ENCODE measurements at regions not wholly inside any gene's neighbourhood (a gene's known extent, or its start where the extent isn't known, plus 50 kb on each side); places are given as distances from the start of the nearest gene placed in this dataset.
"Not testable (repeated sequence)": the region's sequence is repeated elsewhere in the genome, so short reads cannot be mapped to it uniquely, and the experiment has no call there.

GRCh38 chr5:159682623-159683022, 233.7 kb upstream of the ADRA1B start:
- no peak overlapping the region for H3K4me3 ChIP-seq (ENCODE audit: low read depth, low read length)
- DNase-seq (ENCODE audit: low read depth, low spot score) = no peak
- in situ Hi-C loops (cut with HindIII; ENCODE audit: low sequenced_read_pairs) = no loop called here
- TF ChIP-seq, protein P1, sequence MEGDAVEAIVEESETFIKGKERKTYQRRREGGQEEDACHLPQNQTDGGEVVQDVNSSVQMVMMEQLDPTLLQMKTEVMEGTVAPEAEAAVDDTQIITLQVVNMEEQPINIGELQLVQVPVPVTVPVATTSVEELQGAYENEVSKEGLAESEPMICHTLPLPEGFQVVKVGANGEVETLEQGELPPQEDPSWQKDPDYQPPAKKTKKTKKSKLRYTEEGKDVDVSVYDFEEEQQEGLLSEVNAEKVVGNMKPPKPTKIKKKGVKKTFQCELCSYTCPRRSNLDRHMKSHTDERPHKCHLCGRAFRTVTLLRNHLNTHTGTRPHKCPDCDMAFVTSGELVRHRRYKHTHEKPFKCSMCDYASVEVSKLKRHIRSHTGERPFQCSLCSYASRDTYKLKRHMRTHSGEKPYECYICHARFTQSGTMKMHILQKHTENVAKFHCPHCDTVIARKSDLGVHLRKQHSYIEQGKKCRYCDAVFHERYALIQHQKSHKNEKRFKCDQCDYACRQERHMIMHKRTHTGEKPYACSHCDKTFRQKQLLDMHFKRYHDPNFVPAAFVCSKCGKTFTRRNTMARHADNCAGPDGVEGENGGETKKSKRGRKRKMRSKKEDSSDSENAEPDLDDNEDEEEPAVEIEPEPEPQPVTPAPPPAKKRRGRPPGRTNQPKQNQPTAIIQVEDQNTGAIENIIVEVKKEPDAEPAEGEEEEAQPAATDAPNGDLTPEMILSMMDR (IDR thresholded peaks at IDR 0.05; ENCODE audit: low read depth, low read length) = no peak

- in situ Hi-C loops (cut with HindIII; ENCODE audit: low sequenced_read_pairs); H3K4me3 ChIP-seq (ENCODE audit: low read depth, low read length); DNase-seq (ENCODE audit: low read depth, low spot score): not testable (repeated sequence)
Observed at GRCh38 chr5:159687892-159688291, 228.4 kb upstream of the ADRA1B start.

DNA sequence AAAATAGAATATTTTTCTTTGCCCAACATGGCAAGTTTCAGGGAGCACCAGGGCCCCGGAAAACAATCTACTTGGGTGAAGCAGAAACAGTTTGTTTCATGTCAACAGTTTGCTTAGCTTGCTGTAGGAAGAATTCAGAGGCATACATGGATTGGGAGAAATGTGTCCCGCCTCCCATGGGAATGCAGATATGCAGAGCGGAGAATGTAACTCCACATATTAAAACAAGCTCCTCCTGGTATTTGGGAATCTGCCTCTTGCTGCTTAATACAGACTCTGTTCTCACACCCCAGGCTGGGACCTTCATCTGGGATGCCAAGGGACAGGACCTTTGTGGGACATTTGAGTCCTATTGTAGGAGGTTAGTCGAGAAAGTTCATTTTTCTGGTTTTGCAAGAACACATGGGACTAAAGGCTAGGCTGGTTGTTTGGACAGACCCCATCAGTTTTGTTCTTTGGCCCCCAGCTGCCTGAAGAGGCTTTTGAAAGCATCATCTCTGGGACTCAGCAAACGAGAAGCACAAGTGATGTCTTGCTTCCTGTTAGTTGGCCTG, 220.5 kb upstream of the ADRA1B start:
- no peak overlapping the region for H3K4me3 ChIP-seq (ENCODE audit: low read depth, low read length)
- TF ChIP-seq, protein P1 (IDR thresholded peaks at IDR 0.05; ENCODE audit: low read depth, low read length) = no peak
- in situ Hi-C loops (cut with HindIII; ENCODE audit: low sequenced_read_pairs) = no loop called here
- no peak for DNase-seq (ENCODE audit: low read depth, low spot score)

GRCh38 chr5:159697530-159697929, 218.8 kb upstream of the ADRA1B start:
- no peak for DNase-seq (ENCODE audit: low read depth, low spot score)
- in situ Hi-C loops (cut with HindIII; ENCODE audit: low sequenced_read_pairs) = no loop called here

GRCh38 chr5:159698322-159698721, 218.0 kb upstream of the ADRA1B start:
- DNase-seq (ENCODE audit: low read depth, low spot score) = no peak
- in situ Hi-C loops (cut with HindIII; ENCODE audit: low sequenced_read_pairs) = no loop called here
- no peak overlapping the region for H3K4me3 ChIP-seq (ENCODE audit: low read depth, low read length)
- TF ChIP-seq, protein P1 (IDR thresholded peaks at IDR 0.05; ENCODE audit: low read depth, low read length) = no peak

More at GRCh38 chr5:159697530-159697929, 218.8 kb upstream of the ADRA1B start:
- TF ChIP-seq, protein P1 (IDR thresholded peaks at IDR 0.05; ENCODE audit: low read depth, low read length) = no peak
- H3K4me3 ChIP-seq (ENCODE audit: low read depth, low read length) = no peak overlapping the region

- in situ Hi-C loops (cut with HindIII; ENCODE audit: low sequenced_read_pairs) = no loop called here
- H3K4me3 ChIP-seq (ENCODE audit: low read depth, low read length) = no peak overlapping the region
- TF ChIP-seq, protein P1 (IDR thresholded peaks at IDR 0.05; ENCODE audit: low read depth, low read length) = no peak
- no peak for DNase-seq (ENCODE audit: low read depth, low spot score)
Observed at GRCh38 chr5:159700016-159700415, 216.3 kb upstream of the ADRA1B start.

GRCh38 chr5:159702301-159702700, 214.0 kb upstream of the ADRA1B start:
- H3K4me3 ChIP-seq (ENCODE audit: low read depth, low read length) = no peak overlapping the region
- no peak for DNase-seq (ENCODE audit: low read depth, low spot score)
- in situ Hi-C loops (cut with HindIII; ENCODE audit: low sequenced_read_pairs) = no loop called here
- TF ChIP-seq, protein P1 (IDR thresholded peaks at IDR 0.05; ENCODE audit: low read depth, low read length) = no peak
